ENCODE measurements at regions not wholly inside any gene's neighbourhood (a gene's known extent, or its start where the extent isn't known, plus 50 kb on each side); places are given as distances from the start of the nearest gene placed in this dataset.

DNA sequence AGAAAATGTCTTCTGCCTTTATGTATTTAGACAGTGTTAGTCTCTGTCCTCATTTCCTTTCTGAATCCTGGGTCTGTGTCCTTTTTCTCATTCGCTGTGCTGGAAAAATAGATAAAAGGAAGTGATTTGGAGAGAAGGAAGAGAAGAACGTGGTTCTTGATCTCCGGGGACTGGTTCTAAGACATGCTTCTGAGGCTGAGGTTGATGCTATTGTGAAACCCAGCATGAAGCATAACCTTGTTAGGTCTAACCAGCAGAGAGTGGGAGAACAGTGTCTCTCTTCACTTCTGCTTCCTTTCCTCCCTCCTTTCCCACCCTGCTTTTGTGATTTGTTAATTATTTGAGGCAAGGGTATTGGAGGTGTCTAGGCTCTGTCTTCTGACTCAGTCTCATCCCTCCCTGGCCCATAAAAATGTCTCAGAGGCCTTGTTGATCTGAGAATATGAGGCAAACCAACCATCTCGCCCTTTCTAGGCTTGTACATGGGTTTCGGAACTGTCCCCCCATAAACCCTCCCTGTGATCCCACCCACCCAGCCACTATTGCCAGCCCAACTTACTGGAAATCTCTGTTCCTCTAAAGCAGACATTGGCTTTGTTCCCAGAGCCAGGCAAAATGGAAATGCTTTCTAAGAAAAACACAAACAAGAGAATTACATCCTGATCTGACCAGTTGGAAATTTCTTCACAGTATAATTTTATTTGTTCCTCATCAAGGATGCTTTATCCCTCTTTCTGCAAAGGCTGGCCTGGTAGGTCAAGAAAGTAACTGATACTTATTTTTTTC, 360.6 kb upstream of the TNP1 start:
- no TSS peak for BruUV-seq (replicated peaks)
- H2AFZ ChIP-seq (ENCODE audit: low read length): no peak overlapping the region
- H4K20me1 ChIP-seq (ENCODE audit: insufficient read depth, low read length): no peaks in the 10 kb centered on the region
- in situ Hi-C loops (cut with HindIII; ENCODE audit: extremely low pct_ligation_motif_present, low pct_unique_long_range_greater_than_20kb) (no loop called here), intact Hi-C loops (cut with micrococcal nuclease; ENCODE audit: unreplicated experiment) (no loop called here)
- WGBS (ENCODE audit: low lambda C conversion rate): 12% methylated on average over 5 of the region's 5 CpGs
- H3K4me1 ChIP-seq (ENCODE audit: insufficient read depth, low read length): no peaks in the 10 kb centered on the region
- no peaks in the 10 kb centered on the region for H3K36me3 ChIP-seq (replicated peaks in 1 of 2; ENCODE audit: control insufficient read depth in 1 of 2, insufficient read depth in 2 of 2, low read length in 2 of 2)
- H3K27me3 ChIP-seq (ENCODE audit: control insufficient read depth in 1 of 2, insufficient read depth in 2 of 2, low read length in 2 of 2): peaks cover 1 to 36% of the 10 kb centered on the region in 2 experiments; a peak in 4 of 5 replicates
- no peak overlapping the region for H3K9ac ChIP-seq (ENCODE audit: insufficient read depth, low read depth, low read length)
- H3K79me2 ChIP-seq (ENCODE audit: insufficient read depth, low read length): no peaks in the 10 kb centered on the region
- no peaks in the 10 kb centered on the region for H3K9me3 ChIP-seq (ENCODE audit: low read length)
- ATAC-seq (no peak), FAIRE-seq (no peak), DNase-seq (ENCODE audit: low spot score) (no peak)
- H3K4me2 ChIP-seq (ENCODE audit: low read depth, low read length): no peak overlapping the region
- H3K4me3 ChIP-seq (replicated peaks in 1 of 3; ENCODE audit: insufficient read depth in 1 of 3, low read depth in 2 of 3, low read length in 3 of 3): no peak overlapping the region
- ChIA-PET CTCF (ENCODE audit: low intra/inter-chr PET ratio, low total read pairs) (no interaction called here), POLR2A (no interaction called here)
- no peak for TF ChIP-seq HOXA5 (CRISPR knock-in tag; IDR thresholded peaks at IDR 0.05)
- H3K27ac ChIP-seq (ENCODE audit: extremely low read length, insufficient read depth, low read length): no peak overlapping the region

DNA sequence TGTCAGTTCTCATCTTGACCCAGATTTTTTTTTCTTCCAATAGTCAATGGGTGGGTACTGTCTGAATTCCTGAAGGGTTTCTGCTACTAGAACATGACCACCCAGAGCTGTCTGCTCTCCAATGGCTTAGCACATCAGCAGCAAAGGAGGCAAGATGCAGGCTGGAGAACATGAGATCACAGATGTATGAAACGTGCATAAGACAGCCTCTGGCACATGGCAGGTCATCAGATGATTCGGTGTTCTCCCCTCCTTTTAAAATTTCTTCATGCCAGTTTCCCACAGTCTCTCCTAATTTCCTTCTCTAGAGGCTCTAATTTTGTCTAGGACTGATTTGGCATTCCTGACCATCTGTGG, 359.3 kb upstream of the TNP1 start:
- no peaks in the 10 kb centered on the region for H3K36me3 ChIP-seq (replicated peaks in 1 of 2; ENCODE audit: control insufficient read depth in 1 of 2, insufficient read depth in 2 of 2, low read length in 2 of 2)
- H3K9me3 ChIP-seq (ENCODE audit: low read length): no peaks in the 10 kb centered on the region
- no peak for ATAC-seq
- no peak overlapping the region for H2AFZ ChIP-seq (ENCODE audit: low read length)
- in situ Hi-C loops (cut with HindIII; ENCODE audit: extremely low pct_ligation_motif_present, low pct_unique_long_range_greater_than_20kb) (no loop called here), intact Hi-C loops (cut with micrococcal nuclease; ENCODE audit: unreplicated experiment) (no loop called here)
- no peak for TF ChIP-seq DR1 (CRISPR knock-in tag; IDR thresholded peaks at IDR 0.05)
- TF ChIP-seq MED8 (CRISPR knock-in tag; IDR thresholded peaks at IDR 0.05; ENCODE audit: insufficient replicate concordance): no peak
- TF ChIP-seq, protein P1, sequence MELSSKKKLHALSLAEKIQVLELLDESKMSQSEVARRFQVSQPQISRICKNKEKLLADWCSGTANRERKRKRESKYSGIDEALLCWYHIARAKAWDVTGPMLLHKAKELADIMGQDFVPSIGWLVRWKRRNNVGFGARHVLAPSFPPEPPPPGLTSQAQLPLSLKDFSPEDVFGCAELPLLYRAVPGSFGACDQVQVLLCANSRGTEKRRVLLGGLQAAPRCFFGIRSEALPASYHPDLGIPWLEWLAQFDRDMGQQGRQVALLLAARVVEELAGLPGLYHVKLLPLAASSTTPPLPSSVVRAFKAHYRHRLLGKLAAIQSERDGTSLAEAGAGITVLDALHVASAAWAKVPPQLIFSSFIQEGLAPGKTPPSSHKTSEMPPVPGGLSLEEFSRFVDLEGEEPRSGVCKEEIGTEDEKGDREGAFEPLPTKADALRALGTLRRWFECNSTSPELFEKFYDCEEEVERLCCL (CRISPR knock-in tag; IDR thresholded peaks at IDR 0.05; ENCODE audit: borderline replicate concordance): no peak
- TF ChIP-seq ZSCAN22 (CRISPR knock-in tag; IDR thresholded peaks at IDR 0.05): no peak
- TF ChIP-seq ATF7-NPFF (CRISPR knock-in tag; IDR thresholded peaks at IDR 0.05; ENCODE audit: low read depth): no peak
- no peak for TF ChIP-seq HCFC1 (IDR thresholded peaks at IDR 0.05; ENCODE audit: low read depth, low read length)
- no peak overlapping the region for H3K9ac ChIP-seq (ENCODE audit: insufficient read depth, low read depth, low read length)
- H3K4me2 ChIP-seq (ENCODE audit: low read depth, low read length): no peak overlapping the region
- FAIRE-seq: no peak
- H3K4me3 ChIP-seq (replicated peaks in 1 of 3; ENCODE audit: insufficient read depth in 1 of 3, low read depth in 2 of 3, low read length in 3 of 3): no peak overlapping the region
- H4K20me1 ChIP-seq (ENCODE audit: insufficient read depth, low read length): no peaks in the 10 kb centered on the region
- no TSS peak for BruUV-seq (replicated peaks)
- ChIA-PET POLR2A (no interaction called here), CTCF (ENCODE audit: low intra/inter-chr PET ratio, low total read pairs) (no interaction called here)
- DNase-seq (ENCODE audit: low spot score): no peak
- H3K79me2 ChIP-seq (ENCODE audit: insufficient read depth, low read length): no peaks in the 10 kb centered on the region
- 0% methylated on average over 2 of the region's 2 CpGs for WGBS (ENCODE audit: low lambda C conversion rate)
- no peaks in the 10 kb centered on the region for H3K4me1 ChIP-seq (ENCODE audit: insufficient read depth, low read length)
- H3K27me3 ChIP-seq (ENCODE audit: control insufficient read depth in 1 of 2, insufficient read depth in 2 of 2, low read length in 2 of 2): peaks cover 1 to 28% of the 10 kb centered on the region in 2 experiments; a peak in 4 of 5 replicates
- H3K27ac ChIP-seq (ENCODE audit: extremely low read length, insufficient read depth, low read length): no peak overlapping the region
